HEK293 (cell line): ENCODE measurements at regions not wholly inside any gene's neighbourhood (a gene's known extent, or its start where the extent isn't known, plus 50 kb on each side); places are given as distances from the start of the nearest gene placed in this dataset.

Experiments used
- KLF1 ChIP-seq: fragments of 450-650 bp; formaldehyde crosslinking; IDR thresholded peaks from 2 replicates; pipeline ENCODE4 v1.5.1; 2016; ENCODE audit warnings: missing biosample characterization, missing genetic modification characterization
- PRDM1 ChIP-seq: fragments of 450-650 bp; formaldehyde crosslinking; IDR thresholded peaks from 2 replicates; pipeline ENCODE4; 2016; ENCODE audit warnings: missing biosample characterization, missing genetic modification characterization
- YY1 ChIP-seq: fragments of 450-650 bp; formaldehyde crosslinking; IDR thresholded peaks from 2 replicates; pipeline ENCODE4 v1.5.1; 2018; ENCODE audit warnings: missing biosample characterization, missing genetic modification characterization
- ZEB2 ChIP-seq: fragments of 450-650 bp; formaldehyde crosslinking; IDR thresholded peaks from 2 replicates; pipeline ENCODE4 v1.5.1; 2016; ENCODE audit warnings: missing biosample characterization, missing genetic modification characterization
- ZNF157 ChIP-seq: fragments of 450-650 bp; formaldehyde crosslinking; IDR thresholded peaks from 2 replicates; pipeline ENCODE4 v1.5.1; 2016; ENCODE audit warnings: missing biosample characterization, missing genetic modification characterization
- ZNF23 ChIP-seq: fragments of 450-650 bp; formaldehyde crosslinking; IDR thresholded peaks from 2 replicates; pipeline ENCODE4 v1.5.1; 2016; ENCODE audit warnings: missing biosample characterization, missing genetic modification characterization, borderline replicate concordance
- ZNF292 ChIP-seq: fragments of 450-650 bp; formaldehyde crosslinking; IDR thresholded peaks from 2 replicates; pipeline ENCODE4 v1.5.1; 2016; ENCODE audit warnings: low read depth, missing biosample characterization, missing genetic modification characterization, borderline replicate concordance
- ZNF555 ChIP-seq: fragments of 450-650 bp; formaldehyde crosslinking; conservative IDR thresholded peaks from 2 replicates; pipeline ENCODE4 v1.5.1; 2017; ENCODE audit warnings: missing biosample characterization, mild to moderate bottlenecking, missing genetic modification characterization, inconsistent platforms
- ZNF658 ChIP-seq: fragments of 450-650 bp; formaldehyde crosslinking; IDR thresholded peaks from 2 replicates; pipeline ENCODE4; 2016; ENCODE audit warnings: missing biosample characterization, missing genetic modification characterization
- ZNF747 ChIP-seq: fragments of 450-650 bp; formaldehyde crosslinking; IDR thresholded peaks from 2 replicates; pipeline ENCODE4 v1.5.1; 2016; ENCODE audit warnings: missing biosample characterization, missing genetic modification characterization
- ZSCAN30 ChIP-seq: fragments of 450-650 bp; IDR thresholded peaks from 2 replicates; pipeline ENCODE4 v1.5.1; 2018; ENCODE audit warnings: missing biosample characterization, mild to moderate bottlenecking, missing genetic modification characterization, moderate library complexity
- TF ChIP-seq, protein P1 (sequence below): fragments of 450-650 bp; formaldehyde crosslinking; IDR thresholded peaks from 2 replicates; pipeline ENCODE4 v1.5.1; 2016; ENCODE audit warnings: missing biosample characterization, missing genetic modification characterization
- TF ChIP-seq, protein P2 (sequence below): fragments of 450-650 bp; formaldehyde crosslinking; conservative IDR thresholded peaks from 2 replicates; pipeline ENCODE4 v1.5.1; 2016; ENCODE audit warnings: low read depth, missing biosample characterization, missing genetic modification characterization

DNA sequence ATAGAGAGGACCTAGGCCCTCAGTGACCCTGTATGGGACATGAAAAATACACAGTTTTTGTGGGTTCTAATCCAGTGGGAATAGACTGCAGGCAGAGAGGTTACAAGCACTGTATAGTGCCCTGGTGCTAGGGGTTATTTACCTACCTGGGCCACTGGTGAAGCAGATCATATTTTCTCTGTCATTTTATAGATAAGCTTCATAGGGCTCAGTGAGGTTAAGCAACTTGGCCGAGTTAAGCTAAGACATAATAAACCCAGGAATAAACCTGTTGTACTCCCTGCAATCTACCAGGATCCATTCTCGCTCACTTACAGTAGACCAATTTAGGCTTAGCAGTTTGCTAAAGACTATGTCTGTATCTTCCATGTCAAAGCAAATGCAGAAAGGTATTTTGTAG is 340.6 kb upstream of the KHDRBS2 start:
- TF ChIP-seq, protein P1, sequence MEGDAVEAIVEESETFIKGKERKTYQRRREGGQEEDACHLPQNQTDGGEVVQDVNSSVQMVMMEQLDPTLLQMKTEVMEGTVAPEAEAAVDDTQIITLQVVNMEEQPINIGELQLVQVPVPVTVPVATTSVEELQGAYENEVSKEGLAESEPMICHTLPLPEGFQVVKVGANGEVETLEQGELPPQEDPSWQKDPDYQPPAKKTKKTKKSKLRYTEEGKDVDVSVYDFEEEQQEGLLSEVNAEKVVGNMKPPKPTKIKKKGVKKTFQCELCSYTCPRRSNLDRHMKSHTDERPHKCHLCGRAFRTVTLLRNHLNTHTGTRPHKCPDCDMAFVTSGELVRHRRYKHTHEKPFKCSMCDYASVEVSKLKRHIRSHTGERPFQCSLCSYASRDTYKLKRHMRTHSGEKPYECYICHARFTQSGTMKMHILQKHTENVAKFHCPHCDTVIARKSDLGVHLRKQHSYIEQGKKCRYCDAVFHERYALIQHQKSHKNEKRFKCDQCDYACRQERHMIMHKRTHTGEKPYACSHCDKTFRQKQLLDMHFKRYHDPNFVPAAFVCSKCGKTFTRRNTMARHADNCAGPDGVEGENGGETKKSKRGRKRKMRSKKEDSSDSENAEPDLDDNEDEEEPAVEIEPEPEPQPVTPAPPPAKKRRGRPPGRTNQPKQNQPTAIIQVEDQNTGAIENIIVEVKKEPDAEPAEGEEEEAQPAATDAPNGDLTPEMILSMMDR = no peak
- TF ChIP-seq PRDM1 (tag by site-specific recombination) = no peak
- TF ChIP-seq ZNF157 (tag by site-specific recombination) = no peak
- TF ChIP-seq ZNF292 = no peak
- no peak for TF ChIP-seq ZNF23
- no peak for TF ChIP-seq ZNF555 (tag by site-specific recombination)
- no peak for TF ChIP-seq ZNF658 (tag by site-specific recombination)
- TF ChIP-seq, protein P2, sequence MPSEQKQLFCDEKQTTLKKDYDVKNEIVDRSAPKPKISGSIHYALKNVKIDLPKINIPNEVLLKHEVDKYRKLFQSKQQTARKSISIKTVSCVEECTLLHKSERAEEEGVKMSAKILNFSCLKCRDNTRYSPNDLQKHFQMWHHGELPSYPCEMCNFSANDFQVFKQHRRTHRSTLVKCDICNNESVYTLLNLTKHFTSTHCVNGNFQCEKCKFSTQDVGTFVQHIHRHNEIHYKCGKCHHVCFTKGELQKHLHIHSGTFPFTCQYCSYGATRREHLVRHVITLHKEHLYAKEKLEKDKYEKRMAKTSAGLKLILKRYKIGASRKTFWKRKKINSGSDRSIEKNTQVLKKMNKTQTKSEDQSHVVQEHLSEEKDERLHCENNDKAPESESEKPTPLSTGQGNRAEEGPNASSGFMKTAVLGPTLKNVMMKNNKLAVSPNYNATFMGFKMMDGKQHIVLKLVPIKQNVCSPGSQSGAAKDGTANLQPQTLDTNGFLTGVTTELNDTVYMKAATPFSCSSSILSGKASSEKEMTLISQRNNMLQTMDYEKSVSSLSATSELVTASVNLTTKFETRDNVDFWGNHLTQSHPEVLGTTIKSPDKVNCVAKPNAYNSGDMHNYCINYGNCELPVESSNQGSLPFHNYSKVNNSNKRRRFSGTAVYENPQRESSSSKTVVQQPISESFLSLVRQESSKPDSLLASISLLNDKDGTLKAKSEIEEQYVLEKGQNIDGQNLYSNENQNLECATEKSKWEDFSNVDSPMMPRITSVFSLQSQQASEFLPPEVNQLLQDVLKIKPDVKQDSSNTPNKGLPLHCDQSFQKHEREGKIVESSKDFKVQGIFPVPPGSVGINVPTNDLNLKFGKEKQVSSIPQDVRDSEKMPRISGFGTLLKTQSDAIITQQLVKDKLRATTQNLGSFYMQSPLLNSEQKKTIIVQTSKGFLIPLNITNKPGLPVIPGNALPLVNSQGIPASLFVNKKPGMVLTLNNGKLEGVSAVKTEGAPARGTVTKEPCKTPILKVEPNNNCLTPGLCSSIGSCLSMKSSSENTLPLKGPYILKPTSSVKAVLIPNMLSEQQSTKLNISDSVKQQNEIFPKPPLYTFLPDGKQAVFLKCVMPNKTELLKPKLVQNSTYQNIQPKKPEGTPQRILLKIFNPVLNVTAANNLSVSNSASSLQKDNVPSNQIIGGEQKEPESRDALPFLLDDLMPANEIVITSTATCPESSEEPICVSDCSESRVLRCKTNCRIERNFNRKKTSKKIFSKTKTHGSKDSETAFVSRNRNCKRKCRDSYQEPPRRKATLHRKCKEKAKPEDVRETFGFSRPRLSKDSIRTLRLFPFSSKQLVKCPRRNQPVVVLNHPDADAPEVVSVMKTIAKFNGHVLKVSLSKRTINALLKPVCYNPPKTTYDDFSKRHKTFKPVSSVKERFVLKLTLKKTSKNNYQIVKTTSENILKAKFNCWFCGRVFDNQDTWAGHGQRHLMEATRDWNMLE (tag by site-specific recombination) = no peak
- no peak for TF ChIP-seq KLF1 (tag by site-specific recombination)
- no peak for TF ChIP-seq ZSCAN30 (tag by site-specific recombination)
- TF ChIP-seq YY1 (tag by site-specific recombination) = no peak
- no peak for TF ChIP-seq ZEB2 (tag by site-specific recombination)
- TF ChIP-seq ZNF747 (tag by site-specific recombination) = no peak
